ENCODE measurements at regions not wholly inside any gene's neighbourhood (a gene's known extent, or its start where the extent isn't known, plus 50 kb on each side); places are given as distances from the start of the nearest gene placed in this dataset.
"Not testable (repeated sequence)": the region's sequence is repeated elsewhere in the genome, so short reads cannot be mapped to it uniquely, and the experiment has no call there.

DNA sequence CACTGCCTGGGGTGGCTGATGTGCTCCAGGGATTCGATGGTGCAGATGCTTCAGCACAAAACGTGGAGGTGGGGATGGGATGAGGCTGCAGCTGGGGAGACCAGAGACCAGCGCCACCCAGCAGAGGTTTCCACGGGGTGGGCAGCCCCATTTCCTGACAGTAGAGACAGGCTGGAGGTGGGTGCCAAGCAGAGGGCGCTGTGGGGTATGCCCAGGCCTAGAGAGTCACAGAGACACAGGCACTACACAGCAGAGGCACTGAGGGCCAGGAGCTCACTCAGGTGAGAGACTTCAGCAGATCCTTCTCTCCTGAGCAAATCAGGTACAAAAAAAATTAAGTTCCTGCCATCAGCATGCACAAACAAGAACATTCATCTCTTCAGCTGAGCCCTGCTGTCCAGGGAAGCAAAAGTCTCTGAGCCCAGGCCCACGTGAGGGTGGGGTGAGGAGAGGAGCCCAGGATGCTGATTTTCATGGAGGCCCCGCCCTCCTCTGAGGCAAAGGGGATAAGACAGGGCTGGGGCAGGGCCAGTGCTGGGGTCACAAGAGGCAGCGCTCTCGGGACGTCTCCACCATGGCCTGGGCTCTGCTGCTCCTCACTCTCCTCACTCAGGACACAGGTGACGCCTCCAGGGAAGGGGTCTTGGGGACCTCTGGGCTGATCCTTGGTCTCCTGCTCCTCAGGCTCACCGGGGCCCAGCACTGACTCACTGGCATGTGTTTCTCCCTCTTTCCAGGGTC lies 53.1 kb downstream of the GGTLC2 start:
- Mint-ChIP-seq H3K9me3 (no peaks in the 10 kb centered on the region), H3K4me1 (peaks cover 0 to 3% (median 0%) of the 10 kb centered on the region in 4 donors)
- no peak for ATAC-seq (ENCODE audit: low read depth in 2 of 2)

DNA sequence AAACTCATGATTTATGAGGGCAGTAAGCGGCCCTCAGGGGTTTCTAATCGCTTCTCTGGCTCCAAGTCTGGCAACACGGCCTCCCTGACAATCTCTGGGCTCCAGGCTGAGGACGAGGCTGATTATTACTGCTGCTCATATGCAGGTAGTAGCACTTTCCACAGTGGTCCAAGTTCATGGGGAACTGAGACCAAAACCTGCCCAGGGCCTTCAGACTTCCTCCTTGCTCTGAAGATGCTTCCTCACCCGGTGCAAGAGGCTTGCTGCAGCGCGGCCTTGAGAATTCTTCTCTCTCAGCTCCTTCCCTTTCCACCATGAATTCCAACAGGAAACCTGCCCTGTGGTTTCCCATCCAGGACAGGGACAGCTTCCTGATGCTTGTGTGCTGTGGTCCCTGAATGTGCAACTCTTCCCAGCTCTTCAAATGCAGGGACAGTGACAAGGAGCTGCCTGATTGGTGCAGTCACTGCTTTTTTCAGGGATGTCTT lies 53.9 kb downstream of the GGTLC2 start:
- no peaks in the 10 kb centered on the region for H3K9me3 Mint-ChIP-seq
- H3K27ac Mint-ChIP-seq: peak overlapping the region in 1 of 3 donors; percentile 77
- H3K9me3 ChIP-seq (ENCODE audit: control insufficient read depth in 2 of 2, low read length in 2 of 2): no peaks in the 10 kb centered on the region
- no peak overlapping the region for H3K4me3 Mint-ChIP-seq
- no peaks in the 10 kb centered on the region for H3K27me3 ChIP-seq (ENCODE audit: control insufficient read depth, insufficient read depth, low read length)
- H3K4me1 ChIP-seq (ENCODE audit: control insufficient read depth, insufficient read depth, low read length, poor library complexity, severe bottlenecking): no peaks in the 10 kb centered on the region
- H3K27me3 Mint-ChIP-seq: peaks cover 22% of the 10 kb centered on the region
- no peaks in the 10 kb centered on the region for H3K36me3 Mint-ChIP-seq
- DNase-seq: no peak
- no peak for ATAC-seq (ENCODE audit: low read depth in 2 of 2)
- peaks cover 0 to under 1% (median 0%) of the 10 kb centered on the region in 4 donors for H3K4me1 Mint-ChIP-seq
- H3K36me3 ChIP-seq (ENCODE audit: control insufficient read depth, insufficient read depth, low read length): no peaks in the 10 kb centered on the region
- H3K4me3 ChIP-seq (ENCODE audit: low read depth, low read length): no peak overlapping the region
- H3K27ac ChIP-seq (ENCODE audit: insufficient read depth, low read length, poor library complexity, severe bottlenecking): no peak overlapping the region

More for the DNA sequence above, 53.1 kb downstream of the GGTLC2 start:
- no peak for DNase-seq
- Mint-ChIP-seq H3K27ac (peak overlapping the region in 1 of 3 donors; percentile 77), H3K27me3 (peaks cover 28% of the 10 kb centered on the region), H3K4me3 (no peak overlapping the region), H3K36me3 (no peaks in the 10 kb centered on the region)
- Histone ChIP-seq H3K4me3 (ENCODE audit: low read depth, low read length) (no peak overlapping the region), H3K27me3 (ENCODE audit: control insufficient read depth, insufficient read depth, low read length) (no peaks in the 10 kb centered on the region), H3K4me1 (ENCODE audit: control insufficient read depth, insufficient read depth, low read length, poor library complexity, severe bottlenecking) (no peaks in the 10 kb centered on the region), H3K36me3 (ENCODE audit: control insufficient read depth, insufficient read depth, low read length) (no peaks in the 10 kb centered on the region), H3K27ac (ENCODE audit: insufficient read depth, low read length, poor library complexity, severe bottlenecking) (no peak overlapping the region), H3K9me3 (ENCODE audit: control insufficient read depth in 2 of 2, low read length in 2 of 2) (no peaks in the 10 kb centered on the region)

DNA sequence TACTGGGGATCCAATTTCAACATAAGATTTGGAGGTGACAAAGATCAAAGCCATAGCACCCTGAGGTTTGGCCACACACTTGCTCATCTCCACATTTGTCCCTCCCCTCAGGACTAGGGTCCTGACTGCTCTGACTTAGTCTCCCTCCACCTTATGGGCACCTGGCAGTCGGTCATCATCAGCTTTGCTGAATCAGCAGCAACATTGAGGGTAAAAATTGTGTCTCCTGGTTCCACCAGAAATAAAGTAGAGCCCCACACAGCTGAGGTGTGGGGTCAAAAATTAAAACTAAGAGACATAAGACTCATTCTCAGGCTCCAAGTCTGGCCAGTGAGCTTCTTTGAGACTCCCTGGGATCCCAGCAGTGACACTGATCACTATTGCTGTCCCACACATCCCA lies 56.2 kb downstream of the GGTLC2 start:
- Histone ChIP-seq H3K4me3 (ENCODE audit: low read depth, low read length) (no peak overlapping the region), H3K36me3 (ENCODE audit: control insufficient read depth, insufficient read depth, low read length) (no peaks in the 10 kb centered on the region), H3K27ac (ENCODE audit: insufficient read depth, low read length, poor library complexity, severe bottlenecking) (no peak overlapping the region), H3K4me1 (ENCODE audit: control insufficient read depth, insufficient read depth, low read length, poor library complexity, severe bottlenecking) (no peaks in the 10 kb centered on the region), H3K9me3 (ENCODE audit: control insufficient read depth in 2 of 2, low read length in 2 of 2) (no peaks in the 10 kb centered on the region), H3K27me3 (ENCODE audit: control insufficient read depth, insufficient read depth, low read length) (no peaks in the 10 kb centered on the region)
- no peak overlapping the region for H3K4me3 Mint-ChIP-seq
- H3K4me1 Mint-ChIP-seq: no peaks in the 10 kb centered on the region
- ATAC-seq (ENCODE audit: low read depth in 2 of 2): no peak
- no peak overlapping the region for H3K27ac Mint-ChIP-seq
- no peaks in the 10 kb centered on the region for H3K36me3 Mint-ChIP-seq
- H3K27me3 Mint-ChIP-seq: peaks cover 17% of the 10 kb centered on the region
- H3K9me3 Mint-ChIP-seq: no peaks in the 10 kb centered on the region
- DNase-seq: no peak

DNA sequence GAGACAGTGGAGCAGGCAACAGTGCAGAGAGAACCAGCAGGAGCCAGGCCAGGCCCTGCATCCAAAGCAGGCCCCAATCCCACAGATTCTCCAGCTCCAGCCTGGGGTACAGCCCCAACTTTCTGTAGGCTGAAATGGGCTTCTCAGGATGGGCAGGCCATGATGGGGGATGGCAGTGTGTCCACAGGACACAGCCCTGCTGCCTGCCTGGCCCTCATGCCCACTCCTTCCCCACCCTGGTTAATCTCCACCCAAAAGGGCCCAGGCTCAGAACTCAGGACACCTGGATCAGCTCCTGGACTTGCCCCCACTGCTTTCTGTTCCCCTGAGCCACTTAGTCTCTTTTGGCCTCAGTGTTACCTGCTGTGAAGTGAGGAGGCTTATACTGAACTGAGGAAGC lies 57.1 kb downstream of the GGTLC2 start:
- not testable (repeated sequence) for H3K4me3 Mint-ChIP-seq; H3K4me3 ChIP-seq (ENCODE audit: low read depth, low read length); H3K36me3 ChIP-seq (ENCODE audit: control insufficient read depth, insufficient read depth, low read length); ATAC-seq (ENCODE audit: low read depth in 2 of 2); H3K9me3 Mint-ChIP-seq; DNase-seq; H3K36me3 Mint-ChIP-seq; H3K9me3 ChIP-seq (ENCODE audit: control insufficient read depth in 2 of 2, low read length in 2 of 2); H3K27me3 ChIP-seq (ENCODE audit: control insufficient read depth, insufficient read depth, low read length); H3K27me3 Mint-ChIP-seq; H3K27ac ChIP-seq (ENCODE audit: insufficient read depth, low read length, poor library complexity, severe bottlenecking); H3K4me1 Mint-ChIP-seq; H3K4me1 ChIP-seq (ENCODE audit: control insufficient read depth, insufficient read depth, low read length, poor library complexity, severe bottlenecking); H3K27ac Mint-ChIP-seq

DNA sequence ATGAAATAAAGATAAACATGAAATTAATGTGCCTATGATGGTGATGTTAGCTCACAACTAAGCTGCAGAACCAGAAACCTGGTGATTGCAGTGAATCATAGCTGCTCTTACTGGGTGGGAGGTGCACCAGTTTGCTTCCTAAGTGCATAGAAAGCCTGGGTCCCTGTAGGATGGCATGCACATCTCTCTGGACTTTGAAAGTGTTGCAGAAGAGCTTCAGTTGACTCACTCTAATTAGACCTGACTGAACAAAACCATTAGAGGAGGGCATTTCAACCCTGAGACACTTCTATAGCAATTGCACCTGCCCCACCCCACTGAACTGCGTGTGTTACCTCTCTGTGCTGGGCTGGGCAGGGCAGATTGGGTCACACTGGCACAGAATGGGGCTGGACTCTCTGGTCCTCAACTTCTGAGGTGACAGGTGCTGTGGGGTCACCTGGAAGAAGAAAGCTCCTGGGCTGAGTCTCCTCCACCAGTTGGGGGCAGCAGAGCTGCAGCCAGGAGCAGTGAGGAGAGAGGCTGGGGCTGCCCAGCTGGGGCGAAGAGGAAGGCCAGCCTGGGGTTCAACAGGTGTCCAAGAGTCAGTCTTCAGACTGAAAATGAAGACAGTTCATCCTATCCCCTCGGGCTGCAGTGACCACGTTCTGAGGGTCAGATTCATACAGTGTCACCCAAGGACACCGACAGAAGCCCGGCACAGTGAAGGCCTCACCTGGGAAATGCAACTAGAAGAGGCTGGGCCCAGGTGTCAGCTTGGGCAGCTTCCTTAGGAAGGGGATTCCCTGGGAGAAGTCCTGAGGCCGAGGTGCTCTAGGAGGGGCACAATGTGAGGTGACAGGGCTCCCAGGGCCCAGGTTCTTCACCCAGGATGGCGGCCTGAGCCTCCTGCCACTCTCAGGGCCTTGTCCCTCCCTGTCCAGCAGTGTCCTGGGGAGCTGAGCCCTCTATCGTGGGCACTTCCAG lies 58.1 kb downstream of the GGTLC2 start:
- no peaks in the 10 kb centered on the region for H3K36me3 Mint-ChIP-seq
- no peak for DNase-seq
- no peak overlapping the region for H3K27ac Mint-ChIP-seq

DNA sequence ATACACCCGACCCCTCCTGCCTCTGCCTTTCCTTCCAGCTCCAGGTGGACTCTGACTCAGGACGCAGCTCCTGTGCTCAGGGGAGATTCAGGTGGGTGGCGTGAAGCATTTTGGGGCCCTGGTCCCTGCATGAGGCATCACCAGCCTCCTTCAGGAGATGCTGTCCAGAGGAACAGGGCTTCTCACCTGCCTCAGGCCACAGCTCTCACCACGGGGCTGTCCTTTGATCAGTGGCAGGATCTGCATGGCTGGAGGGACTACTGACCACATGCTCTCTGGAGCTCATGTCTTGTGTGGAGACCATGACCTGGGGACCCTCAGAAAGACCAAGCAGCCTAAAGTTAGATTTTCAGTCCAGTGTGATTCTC lies 58.8 kb downstream of the GGTLC2 start:
- Mint-ChIP-seq H3K4me1 (no peaks in the 10 kb centered on the region), H3K27ac (no peak overlapping the region), H3K9me3 (no peaks in the 10 kb centered on the region), H3K4me3 (no peak overlapping the region), H3K27me3 (peaks cover 15% of the 10 kb centered on the region), H3K36me3 (no peaks in the 10 kb centered on the region)
- Histone ChIP-seq H3K27ac (ENCODE audit: insufficient read depth, low read length, poor library complexity, severe bottlenecking) (no peak overlapping the region), H3K27me3 (ENCODE audit: control insufficient read depth, insufficient read depth, low read length) (no peaks in the 10 kb centered on the region), H3K9me3 (ENCODE audit: control insufficient read depth in 2 of 2, low read length in 2 of 2) (no peaks in the 10 kb centered on the region), H3K36me3 (ENCODE audit: control insufficient read depth, insufficient read depth, low read length) (no peaks in the 10 kb centered on the region), H3K4me1 (ENCODE audit: control insufficient read depth, insufficient read depth, low read length, poor library complexity, severe bottlenecking) (no peaks in the 10 kb centered on the region), H3K4me3 (ENCODE audit: low read depth, low read length) (no peak overlapping the region)
- ATAC-seq (ENCODE audit: low read depth in 2 of 2) (no peak), DNase-seq (no peak)

More for the DNA sequence above, 58.1 kb downstream of the GGTLC2 start:
- H3K9me3 ChIP-seq (ENCODE audit: control insufficient read depth in 2 of 2, low read length in 2 of 2): no peaks in the 10 kb centered on the region
- peaks cover 15% of the 10 kb centered on the region for H3K27me3 Mint-ChIP-seq
- no peaks in the 10 kb centered on the region for H3K9me3 Mint-ChIP-seq
- no peaks in the 10 kb centered on the region for H3K27me3 ChIP-seq (ENCODE audit: control insufficient read depth, insufficient read depth, low read length)
- H3K4me1 Mint-ChIP-seq: no peaks in the 10 kb centered on the region
- H3K4me3 ChIP-seq (ENCODE audit: low read depth, low read length): no peak overlapping the region
- H3K27ac ChIP-seq (ENCODE audit: insufficient read depth, low read length, poor library complexity, severe bottlenecking): no peak overlapping the region
- no peaks in the 10 kb centered on the region for H3K36me3 ChIP-seq (ENCODE audit: control insufficient read depth, insufficient read depth, low read length)
- H3K4me1 ChIP-seq (ENCODE audit: control insufficient read depth, insufficient read depth, low read length, poor library complexity, severe bottlenecking): no peaks in the 10 kb centered on the region
- no peak overlapping the region for H3K4me3 Mint-ChIP-seq
- no peak for ATAC-seq (ENCODE audit: low read depth in 2 of 2)

DNA sequence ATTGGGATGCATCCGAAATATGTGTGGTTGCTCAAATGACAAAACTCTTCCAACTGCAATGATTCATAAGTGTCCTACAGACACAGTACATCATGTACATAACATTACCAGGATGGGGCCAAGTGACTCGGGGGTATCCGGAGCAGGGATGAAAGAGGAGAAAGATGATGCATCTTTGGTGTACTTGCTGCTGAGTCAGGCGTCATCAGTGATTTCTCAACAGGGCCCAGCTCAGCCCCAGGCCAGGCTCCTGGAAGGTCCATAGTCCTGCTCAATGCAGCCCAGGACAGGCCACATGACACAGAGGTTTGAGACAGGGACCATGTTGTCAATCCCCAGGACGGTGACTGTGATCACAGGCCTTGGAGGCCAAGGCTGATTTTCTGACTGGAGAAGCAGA lies 59.3 kb downstream of the GGTLC2 start:
- H3K4me1 ChIP-seq (ENCODE audit: control insufficient read depth, insufficient read depth, low read length, poor library complexity, severe bottlenecking): no peaks in the 10 kb centered on the region
- Mint-ChIP-seq H3K36me3 (no peaks in the 10 kb centered on the region), H3K9me3 (no peaks in the 10 kb centered on the region), H3K27ac (no peak overlapping the region), H3K4me1 (no peaks in the 10 kb centered on the region), H3K4me3 (no peak overlapping the region), H3K27me3 (peaks cover 16% of the 10 kb centered on the region)
- ATAC-seq (ENCODE audit: low read depth in 2 of 2) (no peak), DNase-seq (no peak)
- no peak overlapping the region for H3K4me3 ChIP-seq (ENCODE audit: low read depth, low read length)
- no peaks in the 10 kb centered on the region for H3K36me3 ChIP-seq (ENCODE audit: control insufficient read depth, insufficient read depth, low read length)
- no peak overlapping the region for H3K27ac ChIP-seq (ENCODE audit: insufficient read depth, low read length, poor library complexity, severe bottlenecking)
- H3K27me3 ChIP-seq (ENCODE audit: control insufficient read depth, insufficient read depth, low read length): no peaks in the 10 kb centered on the region
- H3K9me3 ChIP-seq (ENCODE audit: control insufficient read depth in 2 of 2, low read length in 2 of 2): no peaks in the 10 kb centered on the region

All from CD4-positive, CD25-positive, alpha-beta regulatory T cell (primary cell).